IMR-90 (cell line): ENCODE measurements at regions not wholly inside any gene's neighbourhood (a gene's known extent, or its start where the extent isn't known, plus 50 kb on each side); places are given as distances from the start of the nearest gene placed in this dataset.

Experiments used
- ATAC-seq: fragments of 200-7000 bp; cut with Tn5 transposase; 2 replicates; pipeline ENCODE4 v1.9.1; 2020; ENCODE audit warnings: low read depth, mild to moderate bottlenecking, moderate library complexity
- BruUV-seq: library from RNA; stranded (reverse); fragments of 400-500 nt; replicated peaks from 2 replicates; lab custom pipeline; 2021; lab: Mats Ljungman, UMichigan
- CTCF ChIA-PET: fragments of 300-600 bp; formaldehyde crosslinking; extraction: SDS; loops from one replicate; lab custom pipeline; 2021; ENCODE audit warnings: antibody characterized with exemption; lab: Yijun Ruan, JAX
- POLR2A ChIA-PET: fragments of 300-600 bp; sonication (Branson Sonifier 250); formaldehyde crosslinking; loops from one replicate; lab custom pipeline; 2022; ENCODE audit warnings: antibody characterized with exemption; ENCODE audit not compliant: unreplicated experiment; lab: Charles Lee
- DNase-seq: peaks from one replicate; pipeline ENCODE4 v3.0.0; 2013
- H2AFZ ChIP-seq: replicated peaks from 2 replicates; pipeline ENCODE3; 2013; ENCODE audit warnings: low read length, mild to moderate bottlenecking; ENCODE audit not compliant: poor library complexity
- H2AK5ac ChIP-seq: 2 replicates; pipeline ENCODE4 v1.6.1; 2013; ENCODE audit warnings: low read depth, low read length, inconsistent platforms
- H2AK9ac ChIP-seq: replicated peaks from 2 replicates; pipeline ENCODE3; 2013; ENCODE audit warnings: mild to moderate bottlenecking, low read depth, low read length, moderate library complexity; ENCODE audit not compliant: poor library complexity
- H2BK120ac ChIP-seq: 2 replicates; pipeline ENCODE4 v1.6.1; 2013; ENCODE audit warnings: low read depth, low read length, inconsistent platforms
- H2BK15ac ChIP-seq: 3 replicates; pipeline ENCODE4 v1.6.1; 2013; ENCODE audit warnings: low read depth, low read length, inconsistent platforms
- H2BK20ac ChIP-seq: 2 replicates; pipeline ENCODE4 v1.6.1; 2013; ENCODE audit warnings: low read depth, mild to moderate bottlenecking, inconsistent platforms, low read length, moderate library complexity
- H2BK5ac ChIP-seq: 2 replicates; pipeline ENCODE4 v1.6.1; 2013; ENCODE audit warnings: mild to moderate bottlenecking, low read depth, low read length, inconsistent platforms; ENCODE audit not compliant: poor library complexity, severe bottlenecking
- H3K14ac ChIP-seq: replicated peaks from 2 replicates; pipeline ENCODE4 v1.6.1; 2013; ENCODE audit warnings: low read depth, low read length, inconsistent platforms
- H3K18ac ChIP-seq: 2 replicates; pipeline ENCODE4 v1.6.1; 2013; ENCODE audit warnings: low read depth, low read length, control low read depth
- H3K23ac ChIP-seq: 2 replicates; pipeline ENCODE4 v1.6.1; 2013; ENCODE audit warnings: low read depth, low read length, inconsistent platforms
- H3K27ac ChIP-seq: 2 replicates; pipeline ENCODE4 v1.5.1; 2013; ENCODE audit warnings: mild to moderate bottlenecking, control low read depth, low read length; ENCODE audit not compliant: insufficient read depth
- H3K27me3 ChIP-seq: 2 replicates; pipeline ENCODE4 v1.6.1; 2013; ENCODE audit warnings: low read length; ENCODE audit not compliant: control insufficient read depth, insufficient read depth
- H3K36me3 ChIP-seq: 2 replicates; pipeline ENCODE4 v1.6.1; 2013; ENCODE audit warnings: low read length, mixed read lengths; ENCODE audit not compliant: control insufficient read depth, insufficient read depth
- H3K4ac ChIP-seq: 2 replicates; pipeline ENCODE4 v1.6.1; 2013; ENCODE audit warnings: low read depth, low read length, inconsistent platforms
- H3K4me1 ChIP-seq: 2 replicates; pipeline ENCODE4 v1.6.1; 2013; ENCODE audit warnings: low read length, mixed read lengths; ENCODE audit not compliant: control insufficient read depth, insufficient read depth
- H3K4me2 ChIP-seq: 2 replicates; pipeline ENCODE4 v1.6.1; 2013; ENCODE audit warnings: low read depth, mild to moderate bottlenecking, control low read depth, low read length, moderate library complexity
- H3K4me3 ChIP-seq: 2 replicates; pipeline ENCODE4 v1.5.1; 2013; ENCODE audit warnings: low read depth, mild to moderate bottlenecking, control low read depth, low read length, moderate library complexity; ENCODE audit not compliant: insufficient read depth
- H3K56ac ChIP-seq: 2 replicates; pipeline ENCODE4 v1.6.1; 2013; ENCODE audit warnings: low read length, inconsistent platforms; ENCODE audit not compliant: insufficient read depth; ENCODE audit errors: extremely low read depth
- H3K79me1 ChIP-seq, 2 experiments: 2 replicates each; pipeline ENCODE4 v1.6.1; 2013; ENCODE audit warnings: low read length in 2 of 2, inconsistent platforms in 1 of 2, low read depth in 1 of 2
- H3K9ac ChIP-seq: 2 replicates; pipeline ENCODE4 v1.6.1; 2013; ENCODE audit warnings: low read depth, low read length, control low read depth
- H3K9me1 ChIP-seq: 2 replicates; pipeline ENCODE4 v1.6.1; 2013; ENCODE audit warnings: low read length, inconsistent platforms; ENCODE audit not compliant: insufficient read depth
- H3K9me3 ChIP-seq: 2 replicates; pipeline ENCODE4 v1.6.1; 2013; ENCODE audit warnings: low read length; ENCODE audit not compliant: control insufficient read depth, insufficient read depth
- H4K20me1 ChIP-seq: 2 replicates; pipeline ENCODE4 v1.6.1; 2013; ENCODE audit warnings: low read length, inconsistent platforms; ENCODE audit not compliant: insufficient read depth
- H4K5ac ChIP-seq: 2 replicates; pipeline ENCODE4 v1.6.1; 2013; ENCODE audit warnings: mild to moderate bottlenecking, low read depth, low read length, control low read depth
- H4K8ac ChIP-seq, 2 experiments: 2 replicates each; pipeline ENCODE4 v1.6.1; 2013; ENCODE audit warnings: low read depth in 2 of 2, low read length in 2 of 2, control low read depth in 1 of 2, inconsistent platforms in 1 of 2
- H4K91ac ChIP-seq: 2 replicates; pipeline ENCODE4 v1.6.1; 2013; ENCODE audit warnings: low read depth, low read length, inconsistent platforms; ENCODE audit not compliant: insufficient read depth
- RAD21 ChIP-seq: IDR thresholded peaks from 2 replicates; pipeline ENCODE4 v1.6.1; 2012; ENCODE audit warnings: low read length, improper control_type of control experiment
- SMC3 ChIP-seq: fragments of 150-350 bp; IDR thresholded peaks from 2 replicates; pipeline ENCODE4 v1.6.1; 2016; ENCODE audit warnings: low read depth, mild to moderate bottlenecking, antibody characterized with exemption, low read length, moderate library complexity
- WGBS, 2 experiments: methylation state at CpG; one replicate each; pipeline versions ENCODE4 v1.1.5 to v1.1.7; 2013; ENCODE audit warnings: missing lambda C conversion rate in 2 of 2; ENCODE audit not compliant: insufficient read length in 1 of 2; ENCODE audit errors: extremely low coverage in 2 of 2; 5-methylcytosine and 5-hydroxymethylcytosine counted together
- dilution Hi-C: fragments of 300-500 bp; cut with HindIII; formaldehyde crosslinking; loops from one replicate; pipeline ENCODE4 v1.14.3; 2018; ENCODE audit warnings: low sequenced_read_pairs; ENCODE audit not compliant: unreplicated experiment
- in situ Hi-C: fragments of 300-500 bp; cut with MboI; formaldehyde crosslinking; loops from 3 replicates; pipeline ENCODE4 v1.14.3; 2019; ENCODE audit warnings: low sequenced_read_pairs, inconsistent platforms, mixed read lengths
- intact Hi-C: fragments of 100-400 bp; cut with micrococcal nuclease; formaldehyde crosslinking; loops from 2 replicates; pipeline ENCODE4 v1.10.0; 2022
- TF ChIP-seq, protein P1 (sequence below): conservative IDR thresholded peaks from 2 replicates; pipeline ENCODE4 v1.5.1; 2012; ENCODE audit warnings: mild to moderate bottlenecking, low read depth, low read length, improper control_type of control experiment
- TF ChIP-seq, protein P2 (sequence below): fragments of 150-350 bp; IDR thresholded peaks from 2 replicates; pipeline ENCODE4 v1.6.1; 2017; ENCODE audit warnings: mild to moderate bottlenecking, antibody characterized with exemption, low read length, low read depth

- Histone ChIP-seq H2BK5ac (no peak overlapping the region), H3K9ac (peak overlapping the region; percentile 25; the same call in 1 of the 2 replicates), H3K79me1 (no peaks in the 10 kb centered on the region), H3K23ac (no peak overlapping the region), H3K4me1 (no peaks in the 10 kb centered on the region), H4K5ac (no peak overlapping the region), H3K36me3 (no peaks in the 10 kb centered on the region), H2AK5ac (no peak overlapping the region), H2AFZ (peak overlapping the region; percentile 35), H2BK20ac (no peak overlapping the region), H3K56ac (no peak overlapping the region), H3K27ac (no peak overlapping the region), H2BK120ac (no peak overlapping the region), H3K9me1 (no peaks in the 10 kb centered on the region), H2BK15ac (no peak overlapping the region), H3K4me3 (no peak overlapping the region), H4K20me1 (no peaks in the 10 kb centered on the region), H2AK9ac (no peak overlapping the region), H3K4ac (no peak overlapping the region), H3K18ac (no peak overlapping the region), H3K9me3 (no peaks in the 10 kb centered on the region), H3K4me2 (no peak overlapping the region), H3K27me3 (peaks cover 7% of the 10 kb centered on the region), H4K91ac (no peak overlapping the region), H3K14ac (no peak overlapping the region), H4K8ac (no peak overlapping the region)
- intact Hi-C loops (loop anchor here (5.0 kb wide), 2 partner anchors 869 to 1574 kb away; partner anchors contain the start of gene HS3ST3B1), dilution Hi-C loops (no loop called here), in situ Hi-C loops (no loop called here)
- TF ChIP-seq SMC3: peak; percentile 68
- TF ChIP-seq, protein P1, sequence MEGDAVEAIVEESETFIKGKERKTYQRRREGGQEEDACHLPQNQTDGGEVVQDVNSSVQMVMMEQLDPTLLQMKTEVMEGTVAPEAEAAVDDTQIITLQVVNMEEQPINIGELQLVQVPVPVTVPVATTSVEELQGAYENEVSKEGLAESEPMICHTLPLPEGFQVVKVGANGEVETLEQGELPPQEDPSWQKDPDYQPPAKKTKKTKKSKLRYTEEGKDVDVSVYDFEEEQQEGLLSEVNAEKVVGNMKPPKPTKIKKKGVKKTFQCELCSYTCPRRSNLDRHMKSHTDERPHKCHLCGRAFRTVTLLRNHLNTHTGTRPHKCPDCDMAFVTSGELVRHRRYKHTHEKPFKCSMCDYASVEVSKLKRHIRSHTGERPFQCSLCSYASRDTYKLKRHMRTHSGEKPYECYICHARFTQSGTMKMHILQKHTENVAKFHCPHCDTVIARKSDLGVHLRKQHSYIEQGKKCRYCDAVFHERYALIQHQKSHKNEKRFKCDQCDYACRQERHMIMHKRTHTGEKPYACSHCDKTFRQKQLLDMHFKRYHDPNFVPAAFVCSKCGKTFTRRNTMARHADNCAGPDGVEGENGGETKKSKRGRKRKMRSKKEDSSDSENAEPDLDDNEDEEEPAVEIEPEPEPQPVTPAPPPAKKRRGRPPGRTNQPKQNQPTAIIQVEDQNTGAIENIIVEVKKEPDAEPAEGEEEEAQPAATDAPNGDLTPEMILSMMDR: peak; percentile 80
- TF ChIP-seq, protein P2, sequence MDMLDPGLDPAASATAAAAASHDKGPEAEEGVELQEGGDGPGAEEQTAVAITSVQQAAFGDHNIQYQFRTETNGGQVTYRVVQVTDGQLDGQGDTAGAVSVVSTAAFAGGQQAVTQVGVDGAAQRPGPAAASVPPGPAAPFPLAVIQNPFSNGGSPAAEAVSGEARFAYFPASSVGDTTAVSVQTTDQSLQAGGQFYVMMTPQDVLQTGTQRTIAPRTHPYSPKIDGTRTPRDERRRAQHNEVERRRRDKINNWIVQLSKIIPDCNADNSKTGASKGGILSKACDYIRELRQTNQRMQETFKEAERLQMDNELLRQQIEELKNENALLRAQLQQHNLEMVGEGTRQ: no peak
- peak; percentile 85 for TF ChIP-seq RAD21
- DNase-seq (peak; percentile 75), ATAC-seq (peak; percentile 100)
- BruUV-seq: no TSS peak
- WGBS, 2 experiments: 38% methylated on average over 2 of the region's 9 CpGs; no CpG with 5 or more reads in 1 of the 2 experiments
- ChIA-PET POLR2A (no interaction called here), CTCF (interaction anchor here (0.6 to 1.1 kb wide), 4 partner anchors 15 to 968 kb away, joined by 3 read pairs; no protein-coding TSS in a partner anchor)
Observed at GRCh38 chr17:15171167-15172047, 93.7 kb downstream of the PMP22 start.
